ENCODE measurements at regions not wholly inside any gene's neighbourhood (a gene's known extent, or its start where the extent isn't known, plus 50 kb on each side); places are given as distances from the start of the nearest gene placed in this dataset.

GRCh38 chr2:48118895-48119294 lies 195.6 kb upstream of the FOXN2 start (continued):
- TF ChIP-seq CXXC5 (CRISPR knock-in tag; IDR thresholded peaks at IDR 0.05) (peak; percentile 58; the same call in 1 of the 2 replicates), ZNF239 (CRISPR knock-in tag; IDR thresholded peaks at IDR 0.05) (no peak; the same call in 1 of the 2 replicates), TAF7 (tag; IDR thresholded peaks at IDR 0.05) (peak; percentile 69; the same call in 1 of the 2 replicates), SMARCC2 (IDR thresholded peaks at IDR 0.05; ENCODE audit: low read depth) (no peak), ZNF584 (CRISPR knock-in tag; IDR thresholded peaks at IDR 0.05; ENCODE audit: low read depth) (0 out of 2 replicates have a peak, but pooled peaks have one; percentile 82), RBBP5 (IDR thresholded peaks at IDR 0.05; ENCODE audit: borderline replicate concordance, insufficient read depth, low read length, poor library complexity, severe bottlenecking) (no peak), GABPB2 (CRISPR knock-in tag; conservative IDR thresholded peaks at IDR 0.05) (no peak), MAFK (IDR thresholded peaks at IDR 0.05; ENCODE audit: low read length) (no peak), TARDBP (IDR thresholded peaks at IDR 0.05) (no peak), TSHZ1 (CRISPR knock-in tag; IDR thresholded peaks at IDR 0.05) (0 out of 2 replicates have a peak, but pooled peaks have one; percentile 67), NR2C1 (IDR thresholded peaks at IDR 0.05) (no peak), NR2C1 (tag; IDR thresholded peaks at IDR 0.05) (peak; percentile 80), ZNF354B (CRISPR knock-in tag; IDR thresholded peaks at IDR 0.05) (no peak), ZBED1 (IDR thresholded peaks at IDR 0.05) (no peak), E2F8 (IDR thresholded peaks at IDR 0.05; ENCODE audit: low read depth, partially characterized antibody) (no peak), ZNF589 (CRISPR knock-in tag; IDR thresholded peaks at IDR 0.05; ENCODE audit: low read depth) (peak; percentile 63; the same call in 1 of the 2 replicates), PHF21A (IDR thresholded peaks at IDR 0.05; ENCODE audit: borderline replicate concordance, low read depth) (no peak), KLF6 (CRISPR knock-in tag; IDR thresholded peaks at IDR 0.05; ENCODE audit: borderline replicate concordance) (peak; percentile 83), ZNF717 (CRISPR knock-in tag; IDR thresholded peaks at IDR 0.05) (no peak), YY1 (IDR thresholded peaks at IDR 0.05; ENCODE audit: borderline replicate concordance in 1 of 3, control insufficient read depth in 1 of 3, extremely low read depth in 1 of 3, insufficient read depth in 3 of 3, insufficient read length in 1 of 3, insufficient replicate concordance in 2 of 3, low read depth in 1 of 3, low read length in 2 of 3) (no peak), PTTG1 (tag; IDR thresholded peaks at IDR 0.05; ENCODE audit: low read depth) (peak; percentile 90), MCM5 (IDR thresholded peaks at IDR 0.05; ENCODE audit: low read depth) (no peak), ELF2 (CRISPR knock-in tag; IDR thresholded peaks at IDR 0.05) (0 out of 2 replicates have a peak, but pooled peaks have one; percentile 23), ZNF41 (CRISPR knock-in tag; conservative IDR thresholded peaks at IDR 0.05) (peak; percentile 68; the same call in 1 of the 2 replicates)

All from K562 (cell line).